B cell (primary cell): ENCODE measurements at regions not wholly inside any gene's neighbourhood (a gene's known extent, or its start where the extent isn't known, plus 50 kb on each side); places are given as distances from the start of the nearest gene placed in this dataset.

ENCODE experiments used
- ATAC-seq: fragments of 200-7000 bp; cut with Tn5 transposase; one replicate; pipeline ENCODE4 v1.10.0; 2021; ENCODE audit warnings: low read depth, mild to moderate bottlenecking, moderate number of reproducible peaks, moderate library complexity
- CTCF ChIA-PET: fragments of 350-600 bp; sonication (Branson Sonifier 250); formaldehyde crosslinking; loops from one replicate; lab custom pipeline; 2021; ENCODE audit warnings: antibody characterized with exemption, inconsistent platforms; lab: Charles Lee
- POLR2A ChIA-PET: fragments of 350-600 bp; sonication (Branson Sonifier 250); formaldehyde crosslinking; loops from one replicate; lab custom pipeline; 2021; ENCODE audit warnings: antibody characterized with exemption; lab: Charles Lee
- DNase-seq: peaks from one replicate; pipeline ENCODE4 v3.0.0; 2013
- H2AFZ ChIP-seq: 2 replicates; pipeline ENCODE4 v1.6.1; 2012; ENCODE audit warnings: mild to moderate bottlenecking, low read depth, low read length; ENCODE audit not compliant: insufficient read depth, poor library complexity, severe bottlenecking
- H3K27ac ChIP-seq, 2 donors: 1 replicate in 1 of 2; 2 replicates in 1 of 2; pipeline ENCODE4 v1.5.1; 2012 to 2013; ENCODE audit warnings: low read length in 2 of 2, mild to moderate bottlenecking in 2 of 2, moderate library complexity in 1 of 2
- H3K27me3 ChIP-seq, 4 experiments: fragments of 200-600 bp in 1 of 4; sonication (generic) in 1 of 4; replicated peaks in 1 of 4; 1 replicate in 2 of 4; 2 replicates in 2 of 4; pipeline versions ENCODE4 v1.6.1 to v1.7.0; 2013 to 2016; ENCODE audit warnings: low read length in 3 of 4, mild to moderate bottlenecking in 2 of 4, mixed read lengths in 1 of 4, moderate library complexity in 1 of 4; ENCODE audit not compliant: insufficient read depth in 4 of 4, control insufficient read depth in 3 of 4; ENCODE audit errors: control extremely low read depth in 1 of 4
- H3K36me3 ChIP-seq, 2 experiments: replicated peaks in 1 of 2; 1 replicate in 1 of 2; 2 replicates in 1 of 2; pipeline versions ENCODE4 v1.6.1 to v1.7.1; 2013; ENCODE audit warnings: low read length in 1 of 2; ENCODE audit not compliant: insufficient read depth in 2 of 2, control insufficient read depth in 1 of 2; ENCODE audit errors: control extremely low read depth in 1 of 2, extremely low read depth in 1 of 2
- H3K4me1 ChIP-seq, 2 donors: fragments of 200-600 bp in 1 of 2; sonication (generic) in 1 of 2; 1 replicate in 1 of 2; 2 replicates in 1 of 2; pipeline versions ENCODE4 v1.5.1 to v1.6.1; 2013 to 2017; ENCODE audit warnings: low read length in 2 of 2; ENCODE audit not compliant: control insufficient read depth in 2 of 2, insufficient read depth in 2 of 2
- H3K4me2 ChIP-seq: replicated peaks from 2 replicates; pipeline ENCODE3; 2012; ENCODE audit warnings: mild to moderate bottlenecking, low read depth, low read length; ENCODE audit not compliant: poor library complexity, severe bottlenecking
- H3K4me3 ChIP-seq, 5 experiments: fragments of 200-600 bp in 1 of 5; sonication (generic) in 1 of 5; 1 replicate in 3 of 5; 2 replicates in 2 of 5; pipeline versions ENCODE4 v1.5.1 to v1.7.0; 2011 to 2016; ENCODE audit warnings: low read length in 4 of 5, mild to moderate bottlenecking in 4 of 5, low read depth in 2 of 5, control low read depth in 1 of 5, moderate library complexity in 1 of 5; ENCODE audit not compliant: insufficient read depth in 1 of 5; ENCODE audit errors: control extremely low read depth in 1 of 5, extremely low read depth in 1 of 5
- H3K79me2 ChIP-seq: fragments of 200-600 bp; sonication (generic); one replicate; pipeline ENCODE4 v1.6.0; 2016; ENCODE audit warnings: low read length; ENCODE audit not compliant: control insufficient read depth, insufficient read depth
- H3K9ac ChIP-seq: fragments of 200-600 bp; sonication (generic); 2 replicates; pipeline ENCODE4 v1.6.1; 2017; ENCODE audit warnings: mild to moderate bottlenecking, low read length, moderate library complexity
- H3K9me3 ChIP-seq, 3 donors: one replicate each; pipeline versions ENCODE4 v1.6.1 to v1.7.1; 2013; ENCODE audit warnings: low read length in 2 of 3; ENCODE audit not compliant: control insufficient read depth in 2 of 3, insufficient read depth in 1 of 3; ENCODE audit errors: control extremely low read depth in 1 of 3
- H4K20me1 ChIP-seq: 2 replicates; pipeline ENCODE4 v1.6.0; 2012; ENCODE audit warnings: mild to moderate bottlenecking, low read length; ENCODE audit not compliant: insufficient read depth, control insufficient read depth, poor library complexity, severe bottlenecking
- H3K27ac Mint-ChIP-seq: one replicate; pipeline ENCODE4 v1.8.0; 2021; ENCODE audit warnings: mixed read lengths
- H3K27me3 Mint-ChIP-seq: one replicate; pipeline ENCODE4 v1.8.0; 2021; ENCODE audit warnings: mixed read lengths
- H3K4me1 Mint-ChIP-seq: one replicate; pipeline ENCODE4 v1.8.0; 2021; ENCODE audit warnings: mixed read lengths
- H3K4me3 Mint-ChIP-seq: one replicate; pipeline ENCODE4 v1.8.0; 2021; ENCODE audit warnings: mixed read lengths
- H3K9me3 Mint-ChIP-seq: one replicate; pipeline ENCODE4 v1.8.0; 2022; ENCODE audit warnings: mixed read lengths; ENCODE audit not compliant: insufficient read depth
- CTCF ChIP-seq: fragments of 200-600 bp; IDR thresholded peaks from one replicate; pipeline ENCODE4 v1.8.0; 2022; ENCODE audit warnings: antibody characterized with exemption, mild to moderate bottlenecking
- EZH2 ChIP-seq: IDR thresholded peaks from 2 replicates; pipeline ENCODE4 v1.6.1; 2012; ENCODE audit warnings: borderline replicate concordance, low read depth, mild to moderate bottlenecking, moderate library complexity, low read length; ENCODE audit not compliant: insufficient read depth, poor library complexity, severe bottlenecking
- WGBS: methylation state at CpG from one replicate; pipeline ENCODE4 v1.1.5; 2013; ENCODE audit warnings: missing lambda C conversion rate; ENCODE audit not compliant: insufficient coverage; 5-methylcytosine and 5-hydroxymethylcytosine counted together
- intact Hi-C: fragments of 100-400 bp; cut with micrococcal nuclease; formaldehyde crosslinking; loops from one replicate; pipeline ENCODE4 v1.10.0; 2022

DNA sequence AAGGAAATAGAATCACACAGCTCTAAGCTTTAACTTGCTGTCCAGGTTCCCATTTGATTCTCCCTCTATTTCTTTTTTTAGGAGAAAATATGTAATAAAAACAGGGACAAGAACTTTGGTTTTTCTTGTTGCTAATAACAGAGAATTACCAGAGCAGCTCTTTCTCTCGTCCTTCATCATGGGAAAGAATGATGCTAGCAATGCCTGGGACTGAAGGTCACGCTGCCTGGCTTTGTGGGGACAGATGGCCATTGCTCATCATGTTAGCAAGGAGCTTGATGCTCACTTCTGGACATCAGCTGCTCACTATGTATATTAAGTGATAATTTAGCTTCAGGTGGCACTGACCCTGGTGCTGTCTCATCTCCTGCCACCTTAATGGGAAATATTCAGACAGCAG, 77.3 kb upstream of the AKT3 start:
- no peak for ATAC-seq
- H3K27ac Mint-ChIP-seq = no peak overlapping the region
- Histone ChIP-seq H4K20me1 (no peaks in the 10 kb centered on the region), H3K36me3 (no peaks in the 10 kb centered on the region), H3K9me3 (no peaks in the 10 kb centered on the region), H3K4me1 (no peaks in the 10 kb centered on the region), H3K27me3 (peaks cover 0 to 11% (median under 1%) of the 10 kb centered on the region in 4 experiments), H3K9ac (no peak overlapping the region), H3K79me2 (no peaks in the 10 kb centered on the region), H3K4me3 (no peak overlapping the region), H3K4me2 (no peak overlapping the region), H3K27ac (no peak overlapping the region), H2AFZ (no peak overlapping the region)
- TF ChIP-seq EZH2 = no peak
- no peak for TF ChIP-seq CTCF
- no peaks in the 10 kb centered on the region for H3K9me3 Mint-ChIP-seq
- no peaks in the 10 kb centered on the region for H3K4me1 Mint-ChIP-seq
- DNase-seq = no peak
- no peak overlapping the region for H3K4me3 Mint-ChIP-seq
- ChIA-PET CTCF (interaction anchor here (0.6 kb wide), 1 partner anchor 1929 kb away, joined by 3 read pairs; no protein-coding TSS in a partner anchor), POLR2A (interaction anchor here (0.6 kb wide), 1 partner anchor 586 kb away, joined by 3 read pairs; no protein-coding TSS in a partner anchor)
- H3K27me3 Mint-ChIP-seq = peaks cover 25% of the 10 kb centered on the region
- intact Hi-C loops = no loop called here
- WGBS = 89% methylated on average over 1 of the region's 2 CpGs

- Histone ChIP-seq H3K9me3 (no peaks in the 10 kb centered on the region), H3K4me1 (no peaks in the 10 kb centered on the region), H3K9ac (no peak overlapping the region), H2AFZ (no peak overlapping the region), H3K27me3 (peaks cover 0 to 9% (median 2%) of the 10 kb centered on the region in 4 experiments), H3K4me2 (no peak overlapping the region), H3K36me3 (no peaks in the 10 kb centered on the region), H4K20me1 (no peaks in the 10 kb centered on the region), H3K79me2 (no peaks in the 10 kb centered on the region), H3K27ac (no peak overlapping the region), H3K4me3 (no peak overlapping the region)
- Mint-ChIP-seq H3K9me3 (no peaks in the 10 kb centered on the region), H3K27me3 (peaks cover 26% of the 10 kb centered on the region), H3K27ac (no peak overlapping the region), H3K4me1 (no peaks in the 10 kb centered on the region), H3K4me3 (no peak overlapping the region)
- intact Hi-C loops = no loop called here
- ChIA-PET POLR2A (no interaction called here), CTCF (interaction anchor here (0.6 kb wide), 1 partner anchor 1928 kb away, joined by 3 read pairs; no protein-coding TSS in a partner anchor)
- DNase-seq (no peak), ATAC-seq (no peak)
- TF ChIP-seq CTCF (no peak), EZH2 (no peak)
- 95% methylated on average over 2 of the region's 6 CpGs for WGBS
Measured at GRCh38 chr1:243926803-243927245, 76.8 kb upstream of the AKT3 start.
